ENCODE measurements at regions not wholly inside any gene's neighbourhood (a gene's known extent, or its start where the extent isn't known, plus 50 kb on each side); places are given as distances from the start of the nearest gene placed in this dataset.

GRCh38 chr2:167697194-167697593 lies 550.2 kb downstream of the STK39 start:
- Histone ChIP-seq H3K4me1 (ENCODE audit: insufficient read depth, low read length) (no peaks in the 10 kb centered on the region), H3K4me3 (ENCODE audit: low read length) (no peak overlapping the region), H3K27me3 (ENCODE audit: control insufficient read depth in 1 of 2, insufficient read depth in 2 of 2, low read length in 2 of 2) (no peaks in the 10 kb centered on the region), H3K9me3 (ENCODE audit: control insufficient read depth in 1 of 2, insufficient read depth in 1 of 2, low read length in 2 of 2) (no peaks in the 10 kb centered on the region), H3K36me3 (ENCODE audit: insufficient read depth, low read length) (no peaks in the 10 kb centered on the region), H3K27ac (ENCODE audit: low read depth in 1 of 2, low read length in 2 of 2) (no peak overlapping the region)
- Mint-ChIP-seq H3K27ac (no peak overlapping the region), H3K4me1 (ENCODE audit: low read depth) (no peaks in the 10 kb centered on the region), H3K36me3 (ENCODE audit: low read depth) (no peaks in the 10 kb centered on the region), H3K27me3 (no peaks in the 10 kb centered on the region), H3K4me3 (no peak overlapping the region), H3K9me3 (no peaks in the 10 kb centered on the region)
- TF ChIP-seq CTCF (IDR thresholded peaks at IDR 0.05), result no peak
- intact Hi-C loops (cut with DNase I, micrococcal nuclease), result no loop called here
- ATAC-seq (ENCODE audit: poor library complexity), result no peak
- CTCF ChIA-PET, result interaction anchor here (0.8 kb wide), 1 partner anchor 10 kb away, joined by 3 read pairs; no protein-coding TSS in a partner anchor
- no peak for DNase-seq
- POLR2A ChIA-PET, result no interaction called here

GRCh38 chr2:167692936-167693335 lies 554.5 kb downstream of the STK39 start:
- no peak for TF ChIP-seq CTCF (IDR thresholded peaks at IDR 0.05)
- H3K4me1 ChIP-seq (ENCODE audit: insufficient read depth, low read length), result no peaks in the 10 kb centered on the region
- no peak overlapping the region for H3K27ac Mint-ChIP-seq
- DNase-seq (no peak), ATAC-seq (ENCODE audit: poor library complexity) (no peak)
- H3K9me3 ChIP-seq (ENCODE audit: control insufficient read depth in 1 of 2, insufficient read depth in 1 of 2, low read length in 2 of 2), result no peaks in the 10 kb centered on the region
- no peaks in the 10 kb centered on the region for H3K27me3 ChIP-seq (ENCODE audit: control insufficient read depth in 1 of 2, insufficient read depth in 2 of 2, low read length in 2 of 2)
- no peaks in the 10 kb centered on the region for H3K36me3 ChIP-seq (ENCODE audit: insufficient read depth, low read length)
- ChIA-PET POLR2A (no interaction called here), CTCF (no interaction called here)
- H3K4me1 Mint-ChIP-seq (ENCODE audit: low read depth), result no peaks in the 10 kb centered on the region
- H3K9me3 Mint-ChIP-seq, result no peaks in the 10 kb centered on the region
- H3K27ac ChIP-seq (ENCODE audit: low read depth in 1 of 2, low read length in 2 of 2), result no peak overlapping the region
- no peaks in the 10 kb centered on the region for H3K36me3 Mint-ChIP-seq (ENCODE audit: low read depth)
- no peak overlapping the region for H3K4me3 ChIP-seq (ENCODE audit: low read length)
- no peaks in the 10 kb centered on the region for H3K27me3 Mint-ChIP-seq
- intact Hi-C loops (cut with DNase I, micrococcal nuclease), result no loop called here
- no peak overlapping the region for H3K4me3 Mint-ChIP-seq

- no peaks in the 10 kb centered on the region for H3K4me1 Mint-ChIP-seq (ENCODE audit: low read depth)
- H3K27me3 Mint-ChIP-seq, result no peaks in the 10 kb centered on the region
- no peak overlapping the region for H3K27ac Mint-ChIP-seq
- TF ChIP-seq CTCF (IDR thresholded peaks at IDR 0.05), result no peak
- Histone ChIP-seq H3K36me3 (ENCODE audit: insufficient read depth, low read length) (no peaks in the 10 kb centered on the region), H3K27me3 (ENCODE audit: control insufficient read depth in 1 of 2, insufficient read depth in 2 of 2, low read length in 2 of 2) (no peaks in the 10 kb centered on the region), H3K4me3 (ENCODE audit: low read length) (no peak overlapping the region), H3K4me1 (ENCODE audit: insufficient read depth, low read length) (no peaks in the 10 kb centered on the region), H3K27ac (ENCODE audit: low read depth in 1 of 2, low read length in 2 of 2) (no peak overlapping the region), H3K9me3 (ENCODE audit: control insufficient read depth in 1 of 2, insufficient read depth in 1 of 2, low read length in 2 of 2) (no peaks in the 10 kb centered on the region)
- DNase-seq (no peak), ATAC-seq (ENCODE audit: poor library complexity) (no peak)
- ChIA-PET CTCF (no interaction called here), POLR2A (interaction anchor here (0.6 kb wide), 1 partner anchor 9 kb away, joined by 4 read pairs; no protein-coding TSS in a partner anchor)
- H3K4me3 Mint-ChIP-seq, result no peak overlapping the region
- intact Hi-C loops (cut with DNase I, micrococcal nuclease), result no loop called here
- H3K9me3 Mint-ChIP-seq, result no peaks in the 10 kb centered on the region
- H3K36me3 Mint-ChIP-seq (ENCODE audit: low read depth), result no peaks in the 10 kb centered on the region
Measured at GRCh38 chr2:167692191-167692590, 555.2 kb downstream of the STK39 start.

Data from CD4-positive, alpha-beta T cell (primary cell).